H1 (cell line): ENCODE measurements at regions not wholly inside any gene's neighbourhood (a gene's known extent, or its start where the extent isn't known, plus 50 kb on each side); places are given as distances from the start of the nearest gene placed in this dataset.

ENCODE experiments used
- CTCF ChIA-PET: fragments of 300-600 bp; sonication (Branson Sonifier 250); formaldehyde crosslinking; loops from one replicate; lab custom pipeline; 2021; ENCODE audit not compliant: partially characterized antibody; lab: Charles Lee
- POLR2A ChIA-PET: fragments of 300-600 bp; sonication (Branson Sonifier 250); formaldehyde crosslinking; loops from one replicate; lab custom pipeline; 2021; ENCODE audit warnings: inconsistent platforms; ENCODE audit not compliant: partially characterized antibody; lab: Charles Lee
- DNase-seq, 2 experiments: peaks; one replicate each; pipeline versions ENCODE4 v3.0.0 to v3.0.0-alpha.2; 2010 to 2022; ENCODE audit warnings: low spot score in 2 of 2, low read depth in 1 of 2, mixed read lengths in 1 of 2
- FAIRE-seq: peaks from 2 replicates; lab custom pipeline; 2011; peaks lifted over from hg19 to GRCh38; lab: Jason Lieb, UNC
- H2AFZ ChIP-seq: 2 replicates; pipeline ENCODE4 v1.8.1; 2012; ENCODE audit warnings: low read length, inconsistent platforms
- H2AK5ac ChIP-seq: 2 replicates; pipeline ENCODE4 v1.6.1; 2013; ENCODE audit warnings: low read depth, low read length
- H2BK120ac ChIP-seq: replicated peaks from 2 replicates; pipeline ENCODE3; 2013; ENCODE audit warnings: low read depth, low read length, inconsistent platforms
- H2BK12ac ChIP-seq: 2 replicates; pipeline ENCODE4 v1.6.1; 2013; ENCODE audit warnings: low read depth, low read length
- H2BK15ac ChIP-seq: 2 replicates; pipeline ENCODE4 v1.6.1; 2013; ENCODE audit warnings: low read length
- H2BK20ac ChIP-seq: 2 replicates; pipeline ENCODE4 v1.6.1; 2013; ENCODE audit warnings: low read length
- H2BK5ac ChIP-seq: 2 replicates; pipeline ENCODE4 v1.6.1; 2013; ENCODE audit warnings: low read depth, low read length
- H3K14ac ChIP-seq: 2 replicates; pipeline ENCODE4 v1.6.1; 2013; ENCODE audit warnings: inconsistent platforms; ENCODE audit not compliant: insufficient read length
- H3K18ac ChIP-seq: 2 replicates; pipeline ENCODE4 v1.6.1; 2013; ENCODE audit warnings: low read length; ENCODE audit errors: extremely low read depth
- H3K23ac ChIP-seq: 2 replicates; pipeline ENCODE4 v1.6.1; 2013; ENCODE audit warnings: inconsistent platforms; ENCODE audit not compliant: insufficient read length
- H3K23me2 ChIP-seq: 2 replicates; pipeline ENCODE4 v1.6.1; 2013; ENCODE audit warnings: low read depth, low read length
- H3K27ac ChIP-seq: 2 replicates; pipeline ENCODE4 v1.6.1; 2011; ENCODE audit warnings: low read depth, low read length, inconsistent platforms
- H3K27me3 ChIP-seq, 4 experiments: replicated peaks in 1 of 4; 1 replicate in 1 of 4; 2 replicates in 3 of 4; pipeline versions ENCODE4 v1.6.1 to v1.8.1; 2011 to 2013; ENCODE audit warnings: low read length in 3 of 4, mild to moderate bottlenecking in 3 of 4, inconsistent platforms in 2 of 4, mixed read lengths in 2 of 4, moderate library complexity in 1 of 4; ENCODE audit not compliant: control insufficient read depth in 3 of 4, insufficient read depth in 3 of 4; ENCODE audit errors: extremely low read depth in 1 of 4
- H3K36me3 ChIP-seq, 4 experiments: 2 replicates each; pipeline versions ENCODE4 v1.6.1 to v1.8.1; 2011 to 2013; ENCODE audit warnings: mild to moderate bottlenecking in 4 of 4, low read length in 3 of 4, moderate library complexity in 2 of 4, control low read depth in 1 of 4, inconsistent platforms in 1 of 4; ENCODE audit not compliant: insufficient read depth in 4 of 4, control insufficient read depth in 2 of 4
- H3K4ac ChIP-seq: replicated peaks from 2 replicates; pipeline ENCODE3; 2013; ENCODE audit warnings: low read length, low read depth, mixed read lengths, inconsistent platforms; ENCODE audit not compliant: insufficient read length
- H3K4me1 ChIP-seq, 4 experiments: replicated peaks in 1 of 4; 1 replicate in 1 of 4; 2 replicates in 3 of 4; pipeline versions ENCODE4 v1.6.1 to v1.8.1; 2011 to 2013; ENCODE audit warnings: low read length in 3 of 4, inconsistent platforms in 2 of 4, mixed read lengths in 1 of 4; ENCODE audit not compliant: insufficient read depth in 4 of 4, control insufficient read depth in 3 of 4
- H3K4me2 ChIP-seq, 2 experiments: 2 replicates each; pipeline versions ENCODE4 v1.6.1 to v1.8.1; 2011 to 2013; ENCODE audit warnings: low read depth in 2 of 2, low read length in 2 of 2, control low read depth in 1 of 2, inconsistent platforms in 1 of 2, mild to moderate bottlenecking in 1 of 2; ENCODE audit not compliant: insufficient read depth in 1 of 2
- H3K4me3 ChIP-seq, 4 experiments: fragments of 200-600, 300-600 bp in 1 of 4; sonication (generic), shearing (Covaris generic), sonication (Bioruptor Twin) in 1 of 4; 2 replicates each; pipeline versions ENCODE4 v1.5.1 to v1.8.1; 2011 to 2016; ENCODE audit warnings: low read length in 4 of 4, low read depth in 3 of 4, control low read depth in 2 of 4, inconsistent platforms in 2 of 4, mild to moderate bottlenecking in 2 of 4, mixed read lengths in 1 of 4, moderate library complexity in 1 of 4; ENCODE audit not compliant: insufficient read depth in 2 of 4; ENCODE audit errors: extremely low read depth in 1 of 4
- H3K56ac ChIP-seq: replicated peaks from 2 replicates; pipeline ENCODE3; 2013; ENCODE audit warnings: low read depth, mild to moderate bottlenecking, mixed read lengths, low read length, inconsistent platforms; ENCODE audit not compliant: insufficient read length
- H3K79me1 ChIP-seq: 2 replicates; pipeline ENCODE4 v1.6.1; 2013; ENCODE audit warnings: low read depth, low read length, control low read depth
- H3K79me2 ChIP-seq, 2 experiments: 2 replicates each; pipeline versions ENCODE4 v1.6.1 to v1.8.1; 2012 to 2013; ENCODE audit warnings: low read length in 2 of 2, mild to moderate bottlenecking in 2 of 2, inconsistent platforms in 1 of 2; ENCODE audit not compliant: insufficient read depth in 2 of 2, control insufficient read depth in 1 of 2
- H3K9ac ChIP-seq, 4 experiments: replicated peaks in 1 of 4; 1 replicate in 1 of 4; 2 replicates in 3 of 4; pipeline versions ENCODE4 v1.6.1 to v1.8.1; 2011 to 2013; ENCODE audit warnings: low read depth in 3 of 4, low read length in 3 of 4, control low read depth in 2 of 4, mild to moderate bottlenecking in 2 of 4, moderate library complexity in 2 of 4, inconsistent platforms in 1 of 4; ENCODE audit errors: extremely low read depth in 1 of 4
- H3K9me3 ChIP-seq, 2 experiments: 2 replicates each; pipeline versions ENCODE4 v1.6.1 to v1.8.1; 2012 to 2013; ENCODE audit warnings: mild to moderate bottlenecking in 2 of 2, moderate library complexity in 2 of 2, control low read depth in 1 of 2, inconsistent platforms in 1 of 2, low read depth in 1 of 2, low read length in 1 of 2, mixed read lengths in 1 of 2; ENCODE audit not compliant: insufficient read depth in 2 of 2
- H4K20me1 ChIP-seq, 2 experiments: replicated peaks in 1 of 2; 2 replicates each; pipeline versions ENCODE3 to v1.8.1; 2011 to 2013; ENCODE audit warnings: inconsistent platforms in 2 of 2, low read length in 2 of 2, mild to moderate bottlenecking in 1 of 2; ENCODE audit not compliant: insufficient read depth in 2 of 2, control insufficient read depth in 1 of 2
- H4K5ac ChIP-seq: 2 replicates; pipeline ENCODE4 v1.6.1; 2013; ENCODE audit warnings: low read length, low read depth, mixed read lengths, inconsistent platforms; ENCODE audit not compliant: insufficient read length
- H4K8ac ChIP-seq: 2 replicates; pipeline ENCODE4 v1.8.0; 2013; ENCODE audit warnings: mild to moderate bottlenecking, moderate library complexity, low read length, inconsistent platforms; ENCODE audit not compliant: insufficient read depth; ENCODE audit errors: extremely low read depth
- H4K91ac ChIP-seq: replicated peaks from 2 replicates; pipeline ENCODE3; 2013; ENCODE audit warnings: low read length, mixed read lengths, inconsistent platforms; ENCODE audit not compliant: insufficient read length
- BCL11A ChIP-seq, 2 experiments: IDR thresholded peaks; one replicate each; pipeline ENCODE4 v1.6.1; 2011; ENCODE audit warnings: low read depth in 2 of 2, low read length in 2 of 2, mild to moderate bottlenecking in 2 of 2
- CEBPB ChIP-seq: IDR thresholded peaks from 2 replicates; pipeline ENCODE4 v1.6.1; 2012; ENCODE audit warnings: low read depth, low read length
- CHD1 ChIP-seq: IDR thresholded peaks from 2 replicates; pipeline ENCODE4 v1.6.1; 2012; ENCODE audit warnings: low read depth, low read length, improper control_type of control experiment
- CREB1 ChIP-seq: IDR thresholded peaks from 2 replicates; pipeline ENCODE4 v1.6.1; 2012; ENCODE audit warnings: inconsistent platforms
- FOSL1 ChIP-seq: IDR thresholded peaks from 2 replicates; pipeline ENCODE4 v1.6.1; 2011; ENCODE audit warnings: mild to moderate bottlenecking, low read depth, low read length, moderate library complexity; ENCODE audit not compliant: insufficient read depth
- HDAC6 ChIP-seq: IDR thresholded peaks from one replicate; pipeline ENCODE4 v1.7.1; 2012; ENCODE audit warnings: low read depth, mild to moderate bottlenecking, inconsistent platforms, low read length, moderate library complexity
- NANOG ChIP-seq: IDR thresholded peaks from 2 replicates; pipeline ENCODE4 v1.6.1; 2011; ENCODE audit warnings: low read length, low read depth, mild to moderate bottlenecking, inconsistent platforms; ENCODE audit not compliant: insufficient read depth, poor library complexity, severe bottlenecking
- POU5F1 ChIP-seq: IDR thresholded peaks from 2 replicates; pipeline ENCODE4 v1.6.1; 2011; ENCODE audit warnings: low read depth, mild to moderate bottlenecking, low read length, moderate library complexity
- RXRA ChIP-seq: IDR thresholded peaks from 2 replicates; pipeline ENCODE4 v1.6.1; 2011; ENCODE audit warnings: low read depth, mild to moderate bottlenecking, low read length, moderate library complexity; ENCODE audit not compliant: insufficient read depth
- SIRT6 ChIP-seq: IDR thresholded peaks from one replicate; pipeline ENCODE4 v1.7.1; 2012; ENCODE audit warnings: low read length, inconsistent platforms
- SP2 ChIP-seq: IDR thresholded peaks from 2 replicates; pipeline ENCODE4 v1.6.1; 2012; ENCODE audit warnings: mild to moderate bottlenecking, low read length, inconsistent platforms
- TAF1 ChIP-seq: IDR thresholded peaks from 2 replicates; pipeline ENCODE4 v1.6.1; 2011; ENCODE audit warnings: mild to moderate bottlenecking, low read depth, low read length
- TAF7 ChIP-seq: optimal IDR thresholded peaks from 2 replicates; pipeline ENCODE3; 2011; ENCODE audit warnings: low read depth, mild to moderate bottlenecking, inconsistent platforms, low read length, moderate library complexity, borderline replicate concordance
- TCF12 ChIP-seq: IDR thresholded peaks from 2 replicates; pipeline ENCODE4 v1.6.1; 2011; ENCODE audit warnings: low read depth, mild to moderate bottlenecking, low read length
- WGBS, 2 experiments: shearing (Covaris generic) in 1 of 2; methylation state at CpG; one replicate each; pipeline versions ENCODE4 v1.1.6 to v1.1.7; 2013 to 2015; ENCODE audit warnings: low lambda C conversion rate in 2 of 2, mixed read lengths in 2 of 2, inconsistent platforms in 1 of 2, low coverage in 1 of 2, missing lambda C conversion rate in 1 of 2; ENCODE audit not compliant: insufficient replicate concordance in 2 of 2, insufficient coverage in 1 of 2, insufficient read length in 1 of 2; ENCODE audit errors: extremely low coverage in 1 of 2, missing lambda C conversion rate in 1 of 2; 5-methylcytosine and 5-hydroxymethylcytosine counted together

- no peak overlapping the region for H3K9ac ChIP-seq
- no peak overlapping the region for H3K4ac ChIP-seq
- DNase-seq (no peak), FAIRE-seq (no peak)
- no peak overlapping the region for H2BK5ac ChIP-seq
- no peak overlapping the region for H2BK20ac ChIP-seq
- H3K27me3 ChIP-seq, result no peaks in the 10 kb centered on the region
- no peak overlapping the region for H2BK12ac ChIP-seq
- H3K18ac ChIP-seq, result no peak overlapping the region
- no peaks in the 10 kb centered on the region for H3K23me2 ChIP-seq
- no peak overlapping the region for H4K8ac ChIP-seq
- ChIA-PET POLR2A (no interaction called here), CTCF (interaction anchor here (1.2 to 1.4 kb wide), 3 partner anchors 8 to 454 kb away, joined by 3 to 4 read pairs (median 4); no protein-coding TSS in a partner anchor)
- WGBS, 2 experiments, result 89% methylated on average over 2 of the region's 2 CpGs; no CpG with 5 or more reads in 1 of the 2 experiments
- H3K23ac ChIP-seq, result no peak overlapping the region
- H4K20me1 ChIP-seq, result no peaks in the 10 kb centered on the region
- H2BK120ac ChIP-seq, result no peak overlapping the region
- TF ChIP-seq BCL11A (IDR thresholded peaks at IDR 0.05; ENCODE audit: low read depth in 2 of 2, low read length in 2 of 2), result no peak
- no peak for TF ChIP-seq SIRT6
- TF ChIP-seq RXRA, result no peak
- TF ChIP-seq TCF12, result no peak
- TF ChIP-seq CHD1, result no peak
- TF ChIP-seq CEBPB, result no peak
- no peak for TF ChIP-seq FOSL1
- TF ChIP-seq TAF7, result no peak
- no peak for TF ChIP-seq CREB1
- TF ChIP-seq NANOG, result no peak
- no peak for TF ChIP-seq HDAC6
- TF ChIP-seq TAF1, result no peak
- no peak for TF ChIP-seq POU5F1
- TF ChIP-seq SP2, result no peak
- no peak overlapping the region for H3K4me3 ChIP-seq
- H3K27ac ChIP-seq, result no peak overlapping the region
- no peaks in the 10 kb centered on the region for H3K36me3 ChIP-seq
- no peak overlapping the region for H3K4me2 ChIP-seq
- H3K56ac ChIP-seq, result no peak overlapping the region
- no peak overlapping the region for H4K91ac ChIP-seq
- H4K5ac ChIP-seq, result no peak overlapping the region
- H3K4me1 ChIP-seq, result no peaks in the 10 kb centered on the region
- H3K9me3 ChIP-seq, result no peaks in the 10 kb centered on the region
- H3K79me1 ChIP-seq, result no peaks in the 10 kb centered on the region
- H3K79me2 ChIP-seq, result no peaks in the 10 kb centered on the region
- H2AFZ ChIP-seq, result no peak overlapping the region
- H2BK15ac ChIP-seq, result no peak overlapping the region
- H3K14ac ChIP-seq, result no peak overlapping the region
- no peak overlapping the region for H2AK5ac ChIP-seq
Observed at GRCh38 chr3:176968631-176969030, 228.7 kb downstream of the TBL1XR1 start.
